ENCODE measurements at regions not wholly inside any gene's neighbourhood (a gene's known extent, or its start where the extent isn't known, plus 50 kb on each side); places are given as distances from the start of the nearest gene placed in this dataset.

DNA sequence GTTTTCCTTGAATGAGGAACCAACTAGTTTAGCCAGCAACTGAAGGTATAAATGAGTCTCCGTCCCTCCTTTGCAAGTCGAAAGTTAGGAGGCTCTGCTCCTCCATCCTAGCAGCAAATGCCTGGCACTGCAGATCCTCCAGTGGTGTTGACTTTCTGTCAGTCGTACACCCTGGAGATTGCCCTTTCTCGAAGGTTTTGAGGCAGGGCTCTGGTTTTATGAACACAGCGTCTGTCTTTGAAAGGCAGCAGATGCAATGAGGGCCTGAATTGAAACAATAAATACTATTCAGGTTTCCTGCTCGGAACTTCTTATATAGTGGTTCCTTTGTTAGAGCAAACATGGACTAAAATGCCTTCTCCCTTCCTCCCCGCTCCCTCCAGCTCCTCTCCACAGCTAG lies 284.0 kb downstream of the TMEM38B start:
- no peaks in the 10 kb centered on the region for H3K27me3 ChIP-seq (ENCODE audit: insufficient read depth, low read length, poor library complexity, severe bottlenecking)
- TF ChIP-seq EZH2phosphoT487 (IDR thresholded peaks at IDR 0.05; ENCODE audit: borderline replicate concordance) (no peak), CTCF (conservative IDR thresholded peaks at IDR 0.05; ENCODE audit: low read length) (no peak)
- no peaks in the 10 kb centered on the region for H3K79me2 ChIP-seq (ENCODE audit: insufficient read depth, low read length)
- H3K4me2 ChIP-seq (ENCODE audit: low read depth, low read length, poor library complexity, severe bottlenecking), result no peak overlapping the region
- H3K36me3 ChIP-seq (ENCODE audit: insufficient read depth, low read length), result no peaks in the 10 kb centered on the region
- no peak overlapping the region for H3K9ac ChIP-seq (ENCODE audit: low read depth, low read length, poor library complexity, severe bottlenecking)
- H3K4me1 ChIP-seq (ENCODE audit: insufficient read depth, low read length, poor library complexity, severe bottlenecking), result no peaks in the 10 kb centered on the region
- no peaks in the 10 kb centered on the region for H4K20me1 ChIP-seq (ENCODE audit: insufficient read depth, low read length, poor library complexity, severe bottlenecking)
- H3F3A ChIP-seq (ENCODE audit: low read depth), result no peaks in the 10 kb centered on the region
- 0 out of 2 replicates have a peak, but pooled peaks cover 2% of the 10 kb centered on the region for H3K9me3 ChIP-seq (ENCODE audit: insufficient read depth, low read depth, low read length)
- H2AFZ ChIP-seq (ENCODE audit: low read length), result no peak overlapping the region
- no peaks in the 10 kb centered on the region for H3K9me2 ChIP-seq (replicated peaks; ENCODE audit: low read depth, low read length)
- no peak overlapping the region for H3K4me3 ChIP-seq (ENCODE audit: low read length, poor library complexity, severe bottlenecking)

DNA sequence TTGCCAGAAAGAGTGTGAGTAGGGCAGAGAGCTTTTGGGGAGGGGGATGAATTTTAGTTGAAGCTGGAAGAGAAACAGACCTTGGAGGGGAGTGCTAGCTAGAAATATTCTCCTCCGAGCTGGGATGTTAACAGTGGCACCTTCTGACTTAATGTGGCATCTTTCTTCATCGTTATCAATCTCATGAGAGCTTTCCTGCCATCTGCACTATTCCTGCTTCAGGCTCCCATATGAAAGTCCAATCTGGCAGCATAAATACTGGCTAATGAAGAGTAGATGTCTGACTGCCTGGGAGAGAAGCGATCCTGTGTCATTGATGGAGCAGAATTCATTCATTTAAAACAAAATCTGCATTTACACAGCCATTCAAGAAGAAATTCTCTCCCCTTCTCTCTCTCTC lies 284.5 kb downstream of the TMEM38B start:
- no peak overlapping the region for H3K9ac ChIP-seq (ENCODE audit: low read depth, low read length, poor library complexity, severe bottlenecking)
- H3K9me3 ChIP-seq (ENCODE audit: insufficient read depth, low read depth, low read length), result 0 out of 2 replicates have a peak, but pooled peaks cover 2% of the 10 kb centered on the region
- H3K4me1 ChIP-seq (ENCODE audit: insufficient read depth, low read length, poor library complexity, severe bottlenecking), result no peaks in the 10 kb centered on the region
- no peaks in the 10 kb centered on the region for H3K9me2 ChIP-seq (replicated peaks; ENCODE audit: low read depth, low read length)
- no peaks in the 10 kb centered on the region for H3K36me3 ChIP-seq (ENCODE audit: insufficient read depth, low read length)
- H3F3A ChIP-seq (ENCODE audit: low read depth), result no peaks in the 10 kb centered on the region
- no peaks in the 10 kb centered on the region for H3K27me3 ChIP-seq (ENCODE audit: insufficient read depth, low read length, poor library complexity, severe bottlenecking)
- H3K4me2 ChIP-seq (ENCODE audit: low read depth, low read length, poor library complexity, severe bottlenecking), result no peak overlapping the region
- TF ChIP-seq CTCF (conservative IDR thresholded peaks at IDR 0.05; ENCODE audit: low read length), result no peak
- TF ChIP-seq EZH2phosphoT487 (IDR thresholded peaks at IDR 0.05; ENCODE audit: borderline replicate concordance), result no peak
- no peaks in the 10 kb centered on the region for H3K79me2 ChIP-seq (ENCODE audit: insufficient read depth, low read length)
- no peak overlapping the region for H3K4me3 ChIP-seq (ENCODE audit: low read length, poor library complexity, severe bottlenecking)
- H4K20me1 ChIP-seq (ENCODE audit: insufficient read depth, low read length, poor library complexity, severe bottlenecking), result no peaks in the 10 kb centered on the region
- no peak overlapping the region for H2AFZ ChIP-seq (ENCODE audit: low read length)

- TF ChIP-seq EZH2phosphoT487 (IDR thresholded peaks at IDR 0.05; ENCODE audit: borderline replicate concordance) (no peak), CTCF (conservative IDR thresholded peaks at IDR 0.05; ENCODE audit: low read length) (no peak)
- Histone ChIP-seq H3K9me2 (replicated peaks; ENCODE audit: low read depth, low read length) (no peaks in the 10 kb centered on the region), H3K79me2 (ENCODE audit: insufficient read depth, low read length) (no peaks in the 10 kb centered on the region), H3K27me3 (ENCODE audit: insufficient read depth, low read length, poor library complexity, severe bottlenecking) (no peaks in the 10 kb centered on the region), H3K4me1 (ENCODE audit: insufficient read depth, low read length, poor library complexity, severe bottlenecking) (no peaks in the 10 kb centered on the region), H2AFZ (ENCODE audit: low read length) (no peak overlapping the region), H3K9ac (ENCODE audit: low read depth, low read length, poor library complexity, severe bottlenecking) (no peak overlapping the region), H3K9me3 (ENCODE audit: insufficient read depth, low read depth, low read length) (0 out of 2 replicates have a peak, but pooled peaks cover 2% of the 10 kb centered on the region), H3K36me3 (ENCODE audit: insufficient read depth, low read length) (no peaks in the 10 kb centered on the region), H3F3A (ENCODE audit: low read depth) (no peaks in the 10 kb centered on the region), H4K20me1 (ENCODE audit: insufficient read depth, low read length, poor library complexity, severe bottlenecking) (no peaks in the 10 kb centered on the region), H3K4me2 (ENCODE audit: low read depth, low read length, poor library complexity, severe bottlenecking) (no peak overlapping the region), H3K4me3 (ENCODE audit: low read length, poor library complexity, severe bottlenecking) (no peak overlapping the region)
These were observed 284.9 kb downstream of the TMEM38B start for GRCh38 chr9:105979290-105979689.

Measured in Loucy (cell line).